ENCODE measurements at regions not wholly inside any gene's neighbourhood (a gene's known extent, or its start where the extent isn't known, plus 50 kb on each side); places are given as distances from the start of the nearest gene placed in this dataset.
A peak's percentile ranks its signal among the peaks of the same experiment; 100 is the strongest.
"Not testable (repeated sequence)": the region's sequence is repeated elsewhere in the genome, so short reads cannot be mapped to it uniquely, and the experiment has no call there.

DNA sequence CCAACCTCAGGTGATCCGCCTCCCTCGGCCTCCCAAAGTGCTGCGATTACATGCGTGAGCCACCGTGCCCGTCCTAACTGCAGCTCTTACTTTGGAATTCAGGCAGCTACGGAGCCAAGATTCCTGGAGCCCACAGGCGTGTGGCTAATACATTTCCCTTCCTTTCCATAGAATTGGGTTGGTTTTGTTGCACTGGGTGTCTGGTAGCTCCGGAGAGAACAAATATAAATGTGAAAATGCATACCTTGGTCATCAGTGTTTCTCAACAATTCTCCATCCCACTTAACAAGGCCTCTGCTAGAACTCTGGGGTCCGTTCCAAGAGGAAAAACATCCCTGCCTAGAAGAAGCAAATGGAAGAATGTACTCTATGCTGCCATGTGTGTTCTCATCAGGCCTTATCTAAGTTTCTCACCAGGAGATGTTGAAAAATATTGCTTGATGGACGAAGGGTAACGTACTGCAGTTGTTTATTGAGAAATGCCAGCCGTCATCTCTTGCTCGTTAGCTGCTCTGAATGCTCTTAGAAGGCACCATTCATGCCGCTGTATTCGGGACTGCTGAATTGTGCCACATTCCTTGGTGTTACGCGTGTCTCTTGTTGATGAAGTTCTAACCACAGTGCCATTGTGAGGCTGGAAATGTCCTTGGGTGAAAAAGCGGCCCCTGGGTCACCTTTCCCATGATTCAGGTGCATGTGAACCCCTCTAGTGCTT is 50.5 kb upstream of the CD99 start:
- DNase-seq (ENCODE audit: low read depth) = no peak

DNA sequence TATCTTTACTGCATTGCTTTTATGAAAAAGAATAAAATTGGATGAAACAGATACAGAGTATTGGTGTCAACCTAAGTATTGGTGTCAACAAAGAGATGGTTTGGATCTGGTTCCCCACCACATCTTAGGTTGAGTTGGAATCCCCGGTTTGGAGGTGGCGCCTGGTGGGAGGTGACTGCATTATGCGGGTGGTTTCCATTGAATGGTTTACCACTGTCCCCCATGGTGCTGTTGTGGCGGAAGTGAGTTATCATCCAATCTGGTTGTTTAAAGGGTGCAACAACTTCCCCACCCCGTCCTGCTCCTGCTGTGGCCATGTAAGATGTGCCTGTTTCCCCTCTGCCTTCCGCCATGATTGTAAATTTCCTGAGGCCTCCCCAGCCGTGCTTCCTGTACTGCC is 52.8 kb upstream of the CD99 start:
- DNase-seq (ENCODE audit: low read depth) = no peak

DNA sequence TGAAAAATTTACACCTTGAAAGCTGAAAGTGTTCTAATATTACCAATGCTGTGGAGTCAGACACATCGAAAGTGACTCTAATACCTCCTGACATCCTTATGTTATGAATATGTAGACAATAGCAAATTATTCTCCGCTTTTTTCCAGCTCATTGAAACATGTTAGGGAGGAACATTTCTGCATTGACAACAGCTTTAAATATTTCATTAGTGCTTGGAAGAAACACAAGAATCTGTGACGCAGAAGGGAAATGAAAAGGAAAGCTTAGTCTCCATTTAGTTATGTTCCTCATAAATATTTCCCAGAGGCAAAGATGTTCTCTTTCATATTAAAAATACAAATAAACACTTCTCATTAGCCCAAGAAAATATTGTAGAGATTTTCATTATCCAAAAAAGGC is 55.8 kb upstream of the CD99 start:
- DNase-seq (ENCODE audit: low read depth) = peak; percentile 82

DNA sequence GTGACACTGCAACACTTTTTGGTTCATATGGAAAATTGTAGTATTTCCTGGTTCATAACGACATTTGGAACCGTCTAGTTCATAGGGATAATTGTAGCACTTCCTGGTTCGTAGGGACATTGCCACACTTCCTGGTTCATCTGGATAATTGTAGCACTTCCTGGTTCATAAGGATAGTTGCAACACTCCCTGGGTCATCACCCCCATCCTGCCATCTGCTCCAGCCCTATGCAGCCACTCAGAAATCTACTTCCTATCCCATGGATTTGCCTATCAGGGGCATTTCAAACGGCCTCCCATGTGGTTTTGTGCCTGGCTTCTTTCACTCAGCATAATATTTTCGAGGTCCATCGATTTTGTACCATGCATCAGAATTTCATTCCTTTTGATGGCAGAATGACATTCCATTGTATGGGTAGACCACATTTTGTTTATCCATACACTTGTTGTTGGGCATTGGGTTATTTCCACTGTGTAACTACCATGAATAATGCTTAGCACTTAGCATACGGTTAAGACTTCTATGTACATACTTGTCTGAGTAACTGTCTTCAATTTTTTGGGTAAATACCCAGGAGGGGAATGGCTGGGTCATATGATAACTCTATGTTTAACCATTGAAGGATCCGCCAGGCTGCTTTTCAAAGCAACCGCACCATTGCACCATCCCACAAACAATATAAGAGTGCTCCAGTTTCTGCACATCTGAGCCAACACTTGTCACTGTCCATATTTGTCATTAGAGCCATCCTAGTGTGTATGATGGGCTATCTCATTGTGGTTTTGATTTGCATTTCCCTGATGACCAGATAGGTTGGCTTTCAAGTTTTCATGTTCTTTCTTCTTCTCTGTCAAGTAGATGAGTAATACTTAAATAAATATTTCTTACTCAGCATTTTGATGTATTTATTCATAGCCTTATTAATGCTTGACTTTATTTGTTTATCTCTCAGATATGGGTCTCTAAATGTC is 58.3 kb upstream of the CD99 start:
- DNase-seq (ENCODE audit: low read depth) = peak; percentile 43

DNA sequence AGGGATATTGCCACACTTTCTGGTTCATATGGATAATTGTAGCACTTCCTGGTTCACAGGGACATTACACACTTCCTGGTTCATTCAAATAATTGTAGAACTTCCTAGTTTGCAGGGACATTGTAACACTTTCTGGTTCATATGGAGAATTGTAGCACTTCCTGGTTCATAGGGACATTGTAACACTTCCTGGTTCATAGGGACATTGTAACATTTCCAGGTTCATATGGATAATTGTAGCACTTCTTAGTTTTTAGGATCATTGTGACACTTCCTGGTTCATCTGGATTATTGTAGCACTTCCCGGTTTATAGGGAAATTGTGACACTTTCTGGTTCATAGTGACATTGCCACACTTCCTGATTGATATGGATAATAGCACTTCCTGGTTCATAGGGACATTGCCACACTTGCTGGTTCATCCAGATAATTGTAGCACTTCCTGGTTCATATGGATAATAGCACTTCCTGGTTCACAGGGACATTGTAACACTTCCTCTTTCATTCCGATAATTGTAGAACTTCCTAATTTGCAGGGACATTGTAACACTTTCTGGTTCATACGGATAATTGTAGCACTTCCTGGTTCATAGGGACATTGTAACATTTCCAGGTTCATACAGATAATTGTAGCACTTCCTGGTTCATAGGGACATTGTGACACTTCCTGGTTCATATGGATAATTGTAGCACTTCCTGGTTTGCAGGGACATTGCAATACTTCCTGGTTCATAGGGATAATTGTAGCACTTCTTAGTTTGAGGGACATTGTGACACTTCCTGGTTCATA is 59.2 kb upstream of the CD99 start:
- DNase-seq (ENCODE audit: low read depth) = no peak

DNA sequence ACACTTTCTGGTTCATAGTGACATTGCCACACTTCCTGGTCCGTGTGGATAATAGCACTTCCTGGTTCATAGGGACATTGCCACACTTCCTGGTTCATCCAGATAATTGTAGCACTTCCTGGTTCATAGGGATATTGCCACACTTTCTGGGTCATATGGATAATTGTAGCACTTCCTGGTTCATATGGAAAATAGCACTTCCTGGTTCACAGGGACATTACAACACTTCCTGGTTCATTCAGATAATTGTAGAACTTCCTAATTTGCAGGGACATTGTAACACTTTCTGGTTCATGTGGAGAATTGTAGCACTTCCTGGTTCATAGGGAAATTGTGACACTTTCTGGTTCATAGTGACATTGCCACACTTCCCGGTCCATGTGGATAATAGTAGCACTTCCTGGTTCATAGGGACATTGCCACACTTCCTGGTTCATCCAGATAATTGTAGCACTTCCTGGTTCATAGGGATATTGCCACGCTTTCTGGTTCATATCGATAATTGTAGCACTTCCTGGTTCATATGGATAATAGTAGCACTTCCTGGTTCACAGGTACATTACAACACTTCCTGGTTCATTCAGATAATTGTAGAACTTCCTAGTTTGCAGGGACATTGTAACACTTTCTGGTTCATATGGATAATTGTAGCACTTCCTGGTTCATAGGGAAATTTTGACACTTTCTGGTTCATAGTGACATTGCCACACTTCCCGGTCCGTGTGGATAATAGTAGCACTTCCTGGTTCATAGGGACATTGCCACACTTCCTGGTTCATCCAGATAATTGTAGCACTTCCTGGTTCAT is 60.0 kb upstream of the CD99 start:
- DNase-seq (ENCODE audit: low read depth) = not testable (repeated sequence)

DNA sequence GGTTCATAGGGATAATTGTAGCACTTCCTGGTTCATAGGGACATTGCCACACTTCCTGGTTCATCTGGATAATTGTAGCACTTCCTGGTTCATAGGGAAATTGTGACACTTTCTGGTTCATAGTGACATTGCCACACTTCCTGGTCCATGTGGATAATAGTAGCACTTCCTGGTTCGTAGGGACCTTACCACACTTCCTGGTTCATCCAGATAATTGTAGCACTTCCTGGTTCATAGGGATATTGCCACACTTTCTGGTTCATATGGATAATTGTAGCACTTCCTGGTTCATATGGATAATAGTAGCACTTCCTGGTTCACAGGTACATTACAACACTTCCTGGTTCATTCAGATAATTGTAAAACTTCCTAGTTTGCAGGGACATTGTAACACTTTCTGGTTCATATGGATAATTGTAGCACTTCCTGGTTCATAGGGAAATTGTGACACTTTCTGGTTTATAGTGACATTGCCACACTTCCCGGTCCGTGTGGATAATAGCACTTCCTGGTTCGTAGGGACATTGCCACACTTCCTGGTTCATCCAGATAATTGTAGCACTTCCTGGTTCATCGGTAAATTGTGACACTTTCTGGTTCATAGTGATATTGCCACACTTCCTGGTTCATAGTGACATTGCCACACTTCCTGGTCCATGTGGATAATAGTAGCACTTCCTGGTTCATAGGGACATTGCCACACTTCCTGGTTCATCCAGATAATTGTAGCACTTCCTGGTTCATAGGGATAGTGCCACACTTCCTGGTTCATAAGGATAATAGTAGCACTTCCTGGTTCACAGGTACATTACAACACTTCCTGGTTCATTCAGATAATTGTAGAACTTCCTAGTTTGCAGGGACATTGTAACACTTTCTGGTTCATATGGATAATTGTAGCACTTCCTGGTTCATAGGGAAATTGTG is 60.8 kb upstream of the CD99 start:
- not testable (repeated sequence) for DNase-seq (ENCODE audit: low read depth)

DNA sequence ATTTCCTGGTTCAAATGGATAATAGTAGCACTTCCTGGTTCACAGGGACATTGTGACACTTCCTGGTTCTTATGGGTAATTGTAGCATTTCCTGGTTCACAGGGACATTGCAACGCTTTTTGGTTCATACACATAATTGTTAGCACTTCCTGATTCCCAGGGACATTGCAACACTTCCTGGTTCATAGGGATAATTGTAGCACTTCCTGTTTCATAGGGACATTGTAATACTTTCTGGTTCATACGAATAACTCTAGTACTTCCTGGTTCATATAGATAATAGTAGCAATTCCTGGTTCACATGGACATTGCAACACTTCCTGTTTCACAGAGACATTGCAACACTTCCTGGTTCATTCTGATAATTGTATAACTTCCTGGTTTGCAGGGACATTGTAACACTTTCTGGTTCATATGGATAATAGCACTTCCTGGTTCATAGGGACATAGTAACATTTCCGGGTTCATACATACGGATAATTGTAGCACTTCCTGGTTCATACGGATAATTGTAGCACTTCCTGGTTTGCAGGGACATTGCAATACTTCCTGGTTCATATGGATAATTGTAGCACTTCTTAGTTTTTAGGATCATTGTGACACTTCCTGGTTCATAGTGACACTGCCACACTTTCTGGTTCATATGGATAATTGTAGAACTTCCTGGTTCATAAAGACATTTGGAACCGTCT is 61.6 kb upstream of the CD99 start:
- no peak for DNase-seq (ENCODE audit: low read depth)

DNA sequence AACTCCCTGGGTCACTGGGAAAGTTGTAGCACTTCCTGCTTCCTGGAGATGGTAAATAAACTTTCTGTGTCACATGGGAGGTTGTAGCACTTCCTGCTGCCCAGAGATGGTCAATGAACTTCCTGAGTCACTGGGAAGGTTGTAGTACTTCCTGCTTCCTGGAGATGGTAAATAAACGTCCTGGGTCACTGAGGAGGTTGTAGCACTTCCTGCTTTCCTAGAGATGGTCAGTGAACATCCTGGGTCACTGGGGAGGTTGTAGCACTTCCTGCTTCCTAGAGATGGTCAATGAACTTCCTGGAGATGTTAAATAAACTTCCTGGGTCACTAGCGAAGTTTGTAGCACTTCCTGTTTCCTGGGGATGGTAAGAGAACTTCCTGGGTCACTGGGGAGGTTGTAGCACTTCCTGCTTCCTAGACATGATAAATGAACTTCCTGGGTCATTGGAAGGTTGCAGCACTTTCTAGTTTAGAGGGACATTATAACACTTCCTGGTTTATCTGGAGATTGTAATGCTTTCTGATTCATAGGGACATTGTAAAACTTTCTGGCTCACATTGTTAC is 62.3 kb upstream of the CD99 start:
- DNase-seq (ENCODE audit: low read depth) = no peak

DNA sequence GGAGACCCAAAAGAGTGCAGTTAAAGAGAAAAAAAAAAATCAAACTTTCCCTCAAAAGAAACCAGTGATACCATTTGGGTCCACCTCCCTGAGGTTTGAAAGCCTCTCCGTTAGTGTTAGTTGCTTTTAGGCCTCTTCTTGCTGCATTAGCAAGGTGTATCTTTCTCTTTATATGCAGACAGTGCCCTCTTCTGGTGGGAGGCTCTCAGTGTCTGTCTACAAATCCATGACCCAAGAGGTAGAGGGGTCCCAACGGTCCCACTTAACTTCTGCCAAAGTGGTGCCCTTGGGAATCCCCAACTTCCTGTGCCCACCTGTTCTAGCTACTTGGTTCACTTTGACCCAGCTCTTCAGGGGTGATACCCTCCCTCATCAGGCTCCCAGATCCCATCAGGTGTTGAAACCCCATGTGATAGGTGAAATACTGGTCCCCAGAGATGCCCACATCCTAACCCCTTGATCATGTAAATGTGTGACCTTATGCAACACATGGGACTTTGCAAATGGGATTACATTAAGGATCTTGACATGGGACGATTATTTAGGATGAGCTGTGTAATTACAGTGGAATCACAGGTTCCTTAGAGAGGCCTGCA is 63.7 kb upstream of the CD99 start:
- peak; percentile 58 for DNase-seq (ENCODE audit: low read depth)

DNA sequence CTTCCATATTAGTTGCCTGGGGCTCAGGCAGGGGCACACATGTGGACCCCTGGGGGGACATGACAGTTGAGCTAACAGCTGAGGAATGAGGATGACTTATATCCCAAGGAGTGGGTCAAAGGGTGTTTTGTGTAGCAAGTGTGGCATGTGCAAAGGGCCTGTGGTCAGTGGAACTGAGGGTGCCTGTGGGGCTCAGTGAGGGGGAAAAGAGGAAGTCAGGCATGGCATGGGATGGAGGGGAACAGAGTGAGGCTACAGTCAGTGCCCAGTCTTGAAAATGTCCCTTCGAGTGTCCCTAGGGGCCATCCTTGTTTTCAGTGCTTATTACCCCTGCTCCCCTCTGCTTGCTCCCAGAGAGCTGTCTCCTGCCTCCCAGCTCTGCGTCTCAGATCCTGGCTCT is 64.3 kb upstream of the CD99 start:
- no peak for DNase-seq (ENCODE audit: low read depth)

DNA sequence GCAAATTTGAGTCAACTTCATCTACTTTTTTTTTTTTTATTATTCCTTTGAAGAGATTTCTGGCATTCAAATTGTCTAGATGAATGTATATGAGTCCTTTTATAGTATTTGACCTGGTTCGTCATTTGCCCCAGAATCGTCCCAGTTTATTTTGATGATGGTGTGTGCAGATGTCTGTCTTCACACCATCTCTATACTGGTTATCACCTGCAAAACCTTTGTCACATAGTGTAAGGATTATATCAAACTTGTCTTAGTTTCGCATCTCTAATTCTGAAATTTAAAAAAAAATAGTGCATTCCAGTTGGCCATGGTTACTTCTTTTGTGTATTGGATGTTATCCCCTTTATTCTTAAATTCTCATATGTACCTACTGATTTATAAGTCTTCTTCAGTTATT is 70.5 kb upstream of the CD99 start:
- DNase-seq (ENCODE audit: low read depth) = no peak

DNA sequence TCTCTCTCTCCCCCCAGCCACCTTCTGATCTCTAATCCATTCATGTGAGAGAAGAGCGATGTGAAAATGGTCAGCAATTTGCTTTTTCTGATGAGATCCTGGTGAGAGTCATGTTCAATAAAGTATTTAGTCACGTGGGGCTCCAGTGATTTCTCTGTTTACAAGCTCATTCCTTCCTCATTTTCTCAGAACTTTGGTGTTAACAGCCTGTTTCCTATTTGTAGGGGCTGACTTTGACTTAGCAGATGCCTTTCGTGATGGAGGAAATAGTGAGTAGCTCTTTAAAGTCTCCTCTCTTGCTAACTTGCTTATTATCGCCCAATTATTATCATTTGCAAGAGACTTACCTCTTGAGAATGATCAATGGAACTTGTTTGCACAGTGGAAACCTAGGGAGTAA is 72.6 kb upstream of the CD99 start:
- no peak for DNase-seq (ENCODE audit: low read depth)

DNA sequence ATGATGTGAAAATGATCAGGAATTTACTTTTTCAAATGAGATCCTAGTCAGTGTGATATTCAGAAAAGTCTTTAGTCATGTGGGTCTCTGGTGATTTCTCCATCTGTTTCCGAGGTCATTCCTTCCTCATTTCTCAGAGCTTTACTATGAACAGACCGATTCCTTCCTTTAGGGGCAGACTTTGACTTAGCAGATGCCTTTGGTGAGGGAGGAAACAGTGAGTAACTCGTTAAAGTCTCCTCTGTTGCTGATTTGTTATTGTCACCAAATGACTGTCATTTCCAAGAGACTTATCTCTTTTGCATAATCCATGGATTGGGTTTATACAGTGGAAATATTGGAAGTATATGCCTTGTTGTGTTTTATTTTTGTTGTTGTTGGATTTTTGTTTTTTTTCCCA is 76.2 kb upstream of the CD99 start:
- peak; percentile 91 for DNase-seq (ENCODE audit: low read depth)

DNA sequence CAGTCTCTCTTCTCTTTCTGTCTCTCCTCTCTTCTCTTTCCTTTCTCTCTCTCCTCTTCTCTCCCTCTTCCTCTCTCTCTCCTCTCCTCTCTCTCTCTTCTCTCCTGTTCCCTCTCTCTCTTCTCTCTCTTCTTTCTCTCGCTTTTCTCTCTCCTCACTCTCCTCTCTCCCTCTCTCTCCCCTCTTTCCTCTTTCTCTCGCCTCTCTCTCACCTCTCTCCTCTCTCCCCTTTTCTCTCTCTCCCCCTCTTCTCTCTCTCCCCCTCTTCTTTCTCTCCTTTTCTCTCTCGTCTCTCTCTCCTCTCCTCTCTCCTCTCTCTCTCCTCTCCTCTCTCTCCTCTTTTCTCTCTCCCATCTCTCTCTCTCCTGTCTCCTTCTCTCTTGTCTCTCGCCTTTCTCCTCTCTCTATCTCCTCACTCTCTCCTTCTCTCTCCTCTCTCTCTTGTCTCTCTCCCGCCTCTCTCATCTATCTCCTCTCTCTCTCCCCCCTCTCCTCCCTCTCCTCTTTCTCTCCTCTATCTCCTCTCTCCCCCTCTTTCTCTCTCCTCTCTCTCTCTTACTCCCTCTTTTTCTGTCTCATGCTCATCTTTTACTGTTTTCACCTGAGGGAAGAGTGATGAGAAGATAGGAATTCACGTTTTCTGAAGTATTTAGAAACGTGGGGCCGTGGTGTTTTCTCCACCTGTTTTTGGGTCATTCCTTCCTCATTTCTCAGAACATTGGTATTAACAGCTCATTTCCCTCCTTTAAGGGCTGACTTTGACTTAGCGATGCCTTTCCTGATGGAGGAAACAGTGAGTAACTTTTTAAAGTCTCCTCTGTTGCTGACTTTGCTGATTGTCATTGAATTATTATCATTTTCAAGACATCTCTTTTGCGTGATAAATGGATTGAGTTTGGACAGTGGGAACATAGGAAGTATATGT is 80.6 kb upstream of the CD99 start:
- peak; percentile 50 for DNase-seq (ENCODE audit: low read depth)

DNA sequence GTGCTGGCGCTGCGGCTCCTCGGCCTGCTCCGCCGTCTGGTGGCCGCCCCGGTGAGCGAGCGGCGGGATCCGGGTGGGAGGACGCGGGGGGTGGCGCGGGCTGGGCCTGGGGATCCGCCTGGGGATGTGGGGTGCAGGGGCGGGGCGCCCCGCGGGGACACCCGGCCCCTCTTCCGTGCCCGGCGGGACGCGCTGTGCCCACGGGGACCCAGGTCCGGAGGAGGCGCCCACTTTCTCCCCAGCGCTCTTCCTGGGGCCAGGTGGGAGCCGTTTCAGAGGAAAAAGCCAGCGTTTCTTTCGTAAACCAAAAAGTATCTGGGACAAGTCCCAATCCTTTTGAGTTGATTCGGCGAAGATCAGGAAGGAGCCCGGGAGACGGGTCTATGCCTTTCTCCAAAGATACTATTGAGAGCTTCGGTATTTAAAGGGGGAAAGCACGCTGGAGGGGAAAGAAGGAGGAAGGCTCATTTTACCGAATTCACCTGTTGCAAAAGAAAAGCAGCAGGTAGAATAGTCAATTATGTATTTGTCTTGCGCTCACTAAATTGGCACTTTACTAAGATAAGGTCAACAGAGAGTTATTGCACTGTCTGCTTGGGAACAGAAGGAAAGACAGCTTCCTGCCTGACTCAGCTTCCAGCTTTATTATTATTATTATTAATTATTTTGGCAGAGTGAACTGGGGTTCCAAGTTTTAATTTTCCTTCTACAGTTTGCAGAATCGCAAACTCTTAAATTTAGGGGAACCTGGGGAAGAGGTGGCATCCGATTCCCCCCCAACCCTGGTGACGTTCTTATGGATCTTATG is 81.5 kb upstream of the CD99 start:
- DNase-seq (ENCODE audit: low read depth) = peak; percentile 41

Data from EH (cell line).